GM18873 (cell line): ENCODE measurements at regions not wholly inside any gene's neighbourhood (a gene's known extent, or its start where the extent isn't known, plus 50 kb on each side); places are given as distances from the start of the nearest gene placed in this dataset.
"Not testable (repeated sequence)": the region's sequence is repeated elsewhere in the genome, so short reads cannot be mapped to it uniquely, and the experiment has no call there.

Experiments used
- ATAC-seq: cut with Tn5 transposase; IDR thresholded peaks from one replicate; pipeline ENCODE4 v1.9.1; 2021; ENCODE audit warnings: mild to moderate bottlenecking, moderate library complexity, moderate number of reproducible peaks; ENCODE audit not compliant: unreplicated experiment, low FRiP score

DNA sequence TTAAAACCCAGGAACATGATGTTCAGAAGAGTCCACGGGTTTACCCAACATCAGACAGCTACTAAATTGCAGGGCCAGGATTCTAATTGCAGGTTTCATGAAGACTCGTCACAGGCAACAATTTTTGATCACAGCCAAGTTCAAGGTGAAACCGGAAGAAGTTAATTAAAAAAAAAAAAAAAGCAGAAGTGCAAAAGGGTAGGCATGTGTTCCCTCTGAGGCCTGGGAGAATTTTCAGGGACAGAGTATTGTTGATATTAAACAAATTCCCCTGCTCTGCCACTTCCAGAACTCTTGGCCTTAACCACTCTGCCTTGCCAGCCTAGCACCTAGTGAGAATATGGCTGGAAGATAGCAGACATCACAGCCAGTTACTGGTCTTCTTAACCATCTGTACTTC is 99.4 kb upstream of the TRIB2 start:
- no peak for ATAC-seq

GRCh38 chr2:12617853-12618252 is 98.9 kb upstream of the TRIB2 start:
- ATAC-seq, result no peak

DNA sequence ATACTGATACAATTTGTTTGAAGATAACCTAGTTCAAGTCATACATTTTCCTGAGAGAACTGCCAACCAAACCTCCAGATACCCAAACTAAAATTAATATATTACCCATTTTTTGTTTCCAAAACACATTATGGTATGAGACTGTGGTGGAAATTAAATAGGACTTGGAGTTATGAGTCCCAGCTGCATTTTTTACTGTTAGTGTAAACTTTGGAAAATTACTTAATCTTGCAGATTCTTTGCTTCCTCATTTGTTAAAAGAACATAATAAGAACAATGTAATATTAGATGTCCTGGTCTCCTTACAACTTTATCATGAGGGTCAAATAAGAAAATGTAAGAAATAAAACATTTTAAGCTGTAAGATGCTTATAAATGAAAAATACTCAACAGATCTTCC is 98.2 kb upstream of the TRIB2 start:
- ATAC-seq, result no peak

DNA sequence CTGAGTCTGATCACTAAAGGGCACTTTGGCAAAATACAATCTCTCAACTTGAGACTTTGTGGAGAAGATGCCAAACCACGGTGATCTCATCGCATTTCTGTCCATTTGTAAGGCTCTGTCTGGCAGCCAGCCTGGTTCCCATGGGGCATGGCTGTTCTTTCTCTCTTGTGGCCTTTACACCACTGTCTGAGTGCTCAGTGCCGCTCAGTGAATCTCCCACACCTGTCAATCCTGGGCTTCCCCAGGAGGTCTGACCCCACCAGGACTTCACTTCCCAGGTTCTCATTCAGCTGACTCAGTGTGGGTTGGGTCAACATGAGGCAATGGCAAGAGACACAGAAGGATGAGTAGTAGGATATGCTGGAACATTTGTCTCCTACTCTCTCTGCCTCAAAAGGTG is 96.8 kb upstream of the TRIB2 start:
- ATAC-seq, result no peak

DNA sequence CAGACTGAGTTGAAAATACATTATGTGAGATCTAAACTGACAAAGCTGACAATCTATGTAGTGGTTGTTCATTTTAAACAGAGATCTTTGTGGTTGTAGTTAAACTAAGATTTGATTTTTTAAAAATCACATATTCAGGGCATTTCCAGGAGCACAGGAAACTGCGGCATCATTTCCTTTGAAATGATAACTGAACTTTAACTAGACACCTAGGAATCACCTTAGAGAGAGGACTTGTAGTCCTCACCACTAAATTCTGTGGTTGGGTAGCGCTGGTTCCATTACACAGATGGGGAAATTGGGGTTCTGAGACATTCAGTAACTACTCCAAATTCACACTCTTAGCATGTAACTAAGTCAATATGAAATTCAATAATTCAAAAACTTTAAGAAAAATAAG is 96.0 kb upstream of the TRIB2 start:
- ATAC-seq, result no peak

DNA sequence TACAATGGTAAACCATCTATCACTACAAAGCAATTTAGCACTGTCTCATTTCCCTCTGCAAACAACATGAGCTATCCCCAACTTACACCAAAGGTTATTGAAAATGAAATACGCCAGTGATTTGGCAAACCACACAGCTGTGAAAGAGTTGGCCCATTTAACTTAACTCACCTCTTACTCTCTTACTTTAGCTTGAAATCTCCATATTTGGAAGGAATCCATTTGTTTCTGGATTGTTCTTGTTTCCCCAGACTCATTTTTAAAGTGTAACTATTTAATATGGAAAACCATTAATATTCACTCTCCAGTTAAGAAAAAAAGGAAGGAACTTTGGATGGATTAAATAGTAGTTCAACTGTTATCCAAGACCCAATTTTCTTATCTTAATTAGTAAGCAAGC is 93.7 kb upstream of the TRIB2 start:
- no peak for ATAC-seq

DNA sequence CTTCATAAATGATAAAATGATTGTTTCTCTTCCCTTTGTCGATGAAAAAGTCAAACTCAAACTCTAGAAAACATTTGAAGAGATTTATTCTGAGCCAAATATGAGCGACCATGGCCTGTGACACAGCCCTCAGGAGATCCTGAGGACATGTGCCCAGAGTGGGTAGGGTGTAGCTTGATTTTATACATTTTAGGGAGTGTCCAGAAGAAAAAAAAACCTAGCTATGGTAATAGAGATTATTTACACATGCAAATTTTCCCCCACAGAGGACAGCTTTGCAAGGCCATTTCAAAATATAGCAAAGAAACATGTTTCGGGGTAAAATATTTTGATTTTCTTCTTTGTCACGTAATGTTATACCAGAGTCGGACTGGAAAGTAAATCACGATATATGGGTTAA is 92.4 kb upstream of the TRIB2 start:
- no peak for ATAC-seq

DNA sequence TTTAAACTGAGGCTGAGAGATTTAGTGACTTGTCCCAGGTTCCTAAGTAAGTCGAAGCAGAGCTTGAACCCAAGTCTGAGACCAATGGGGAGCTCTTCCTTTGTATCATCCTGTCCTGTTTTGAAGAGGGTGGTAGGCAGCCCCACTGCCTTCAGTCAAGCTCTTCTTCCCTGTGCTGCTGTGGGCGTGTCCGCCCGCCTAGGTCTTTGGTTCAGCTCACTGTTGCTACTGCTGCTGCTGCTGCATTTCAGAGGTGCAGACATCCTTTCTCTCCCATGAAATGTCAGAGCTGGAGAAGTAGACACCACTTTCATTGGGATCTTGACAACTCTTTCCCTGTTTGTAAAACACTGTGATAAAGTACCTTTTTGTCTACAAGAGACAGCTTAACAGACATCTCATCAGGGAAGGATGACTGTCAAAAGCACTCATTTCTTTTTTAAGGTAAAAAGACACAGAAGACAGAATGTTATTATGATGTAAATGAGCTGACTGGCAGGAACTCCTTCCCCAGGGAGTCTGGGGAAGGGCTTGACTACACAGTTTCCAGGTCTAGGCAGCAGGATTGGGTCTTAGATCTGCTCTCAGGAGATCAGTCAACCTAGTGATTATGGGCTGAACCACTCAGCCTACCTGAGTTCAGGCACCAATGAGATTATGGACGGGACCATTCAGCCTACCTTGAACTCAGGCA is 91.7 kb upstream of the TRIB2 start:
- no peak for ATAC-seq

DNA sequence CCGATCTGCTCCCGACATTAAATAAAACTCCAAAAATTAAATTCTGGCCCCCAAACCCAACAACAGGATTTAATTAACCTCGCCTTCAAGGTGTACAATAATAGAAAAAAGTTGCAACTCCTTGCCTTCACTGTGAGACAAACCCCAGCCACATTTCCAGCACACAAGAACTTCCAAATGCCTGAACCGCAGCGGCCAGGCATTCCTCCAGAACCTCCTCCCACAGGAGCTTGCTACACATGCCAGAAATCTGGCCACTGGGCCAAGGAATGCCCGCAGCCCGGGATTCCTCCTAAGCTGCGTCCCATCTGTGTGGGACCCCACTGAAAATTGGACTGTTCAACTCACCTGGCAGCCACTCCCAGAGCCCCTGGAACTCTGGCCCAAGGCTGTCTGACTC is 88.2 kb upstream of the TRIB2 start:
- not testable (repeated sequence) for ATAC-seq

DNA sequence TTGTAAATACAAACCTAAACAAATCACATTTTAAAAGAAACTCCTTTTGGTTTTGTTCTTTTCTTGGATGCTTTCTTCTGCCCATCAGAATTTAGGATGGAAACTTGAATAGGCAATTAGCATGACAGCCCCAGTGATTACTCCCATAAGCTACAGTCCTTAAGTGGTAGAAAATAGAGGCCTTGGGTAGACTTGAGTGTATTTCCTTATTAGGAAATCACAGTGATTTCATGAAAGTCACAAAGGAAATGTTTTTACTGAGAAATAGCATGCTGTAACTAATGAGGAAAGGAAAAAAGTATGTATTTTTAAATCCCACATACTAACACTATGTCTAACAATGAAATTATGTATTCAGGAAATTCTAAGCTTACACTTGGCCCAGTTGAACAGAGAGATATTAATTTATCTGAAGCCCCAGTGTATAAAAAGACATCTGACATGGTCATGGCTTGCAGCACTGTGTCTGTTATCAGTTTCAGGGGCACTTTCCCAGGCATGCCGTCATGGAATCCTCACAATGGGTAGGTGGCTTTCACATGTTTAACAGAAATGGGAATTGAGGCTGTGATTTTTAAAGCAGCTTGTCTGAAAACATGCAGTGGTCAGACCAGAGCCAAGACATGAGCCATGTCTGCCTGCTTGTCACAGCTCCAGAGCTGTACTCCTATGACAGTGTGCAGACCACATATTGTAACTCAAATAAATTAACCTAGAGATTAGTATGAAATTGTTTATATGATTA is 79.7 kb upstream of the TRIB2 start:
- no peak for ATAC-seq

- no peak for ATAC-seq
These were observed 79.0 kb upstream of the TRIB2 start for GRCh38 chr2:12637754-12638153.

DNA sequence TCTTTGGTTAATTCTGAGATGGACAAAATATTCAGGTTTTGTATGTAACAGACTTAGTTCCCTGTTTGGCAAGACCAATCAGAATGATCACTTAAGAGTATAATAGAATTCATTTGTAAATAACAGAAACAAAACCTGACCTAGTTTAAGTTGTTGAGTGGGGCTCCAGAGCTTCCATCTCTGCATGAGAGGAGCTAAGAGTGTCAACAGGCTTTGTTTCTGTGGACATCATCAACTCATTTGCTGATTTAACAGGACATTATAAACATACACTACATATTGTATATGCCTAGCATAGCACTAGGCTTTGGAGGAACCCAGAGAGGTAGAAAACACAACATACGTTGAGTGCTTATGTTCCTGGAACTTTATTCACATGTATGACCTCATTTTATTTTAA is 75.3 kb upstream of the TRIB2 start:
- ATAC-seq, result no peak

- ATAC-seq, result no peak
These were observed 74.4 kb upstream of the TRIB2 start for GRCh38 chr2:12642332-12642731.

- ATAC-seq, result no peak
These were observed 73.9 kb upstream of the TRIB2 start for GRCh38 chr2:12642859-12643258.

DNA sequence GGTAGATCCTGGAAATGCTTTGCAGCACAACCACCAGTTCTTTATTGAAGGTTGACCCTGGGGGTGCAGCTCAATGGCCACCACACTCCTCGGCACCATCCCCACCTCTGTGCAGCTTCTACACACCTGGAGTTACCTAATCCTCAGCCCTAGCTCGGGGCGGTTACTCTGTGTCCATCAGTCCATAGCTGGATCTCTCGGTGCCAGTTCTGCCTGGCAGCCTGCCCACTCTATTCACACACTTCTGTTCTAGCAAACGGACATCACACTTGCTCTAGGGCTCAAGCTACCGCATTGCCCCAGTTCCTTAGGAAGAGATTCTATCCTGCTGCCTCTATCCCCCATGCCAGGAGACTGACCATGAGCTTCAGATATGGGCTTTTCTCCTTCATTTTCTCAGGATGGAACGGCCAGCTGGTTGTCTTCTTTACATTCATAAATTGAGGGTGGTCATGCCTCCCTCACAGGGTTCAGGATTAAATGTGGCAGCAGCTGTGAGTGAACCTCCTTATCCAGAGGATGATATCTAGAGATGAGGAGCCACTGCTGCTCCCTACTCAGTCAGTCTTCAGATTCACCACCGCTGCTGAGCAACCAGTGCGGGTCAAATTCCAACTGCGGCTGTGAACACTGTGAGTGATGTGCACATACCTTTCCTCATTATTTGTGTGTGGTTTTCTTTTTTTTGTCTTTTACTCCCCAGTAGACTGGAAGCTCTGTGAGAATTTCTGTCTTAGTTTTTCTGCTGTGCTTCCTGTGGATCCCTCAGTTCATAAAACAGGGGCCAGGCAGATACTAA is 66.9 kb upstream of the TRIB2 start:
- no peak for ATAC-seq

GRCh38 chr2:12651641-12652040 is 65.1 kb upstream of the TRIB2 start:
- no peak for ATAC-seq

DNA sequence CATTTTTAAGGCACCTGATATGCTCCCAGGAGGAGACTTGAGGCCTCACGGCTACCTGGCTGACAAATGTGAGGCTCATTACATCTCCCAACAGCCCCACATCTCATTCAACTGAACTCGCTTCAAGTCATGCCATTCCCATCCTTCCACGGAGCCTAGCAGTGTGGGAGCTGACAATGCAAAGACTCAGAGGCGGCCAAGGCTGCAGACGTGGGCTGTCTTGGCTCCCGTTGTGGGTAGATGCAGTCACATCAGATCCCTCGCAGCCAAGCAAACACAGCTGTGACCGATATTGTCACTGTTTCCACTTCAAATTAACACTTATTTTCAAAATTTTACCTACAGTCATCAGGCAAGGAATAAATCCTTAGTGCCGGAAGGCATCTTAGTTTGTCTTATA is 64.0 kb upstream of the TRIB2 start:
- no peak for ATAC-seq

DNA sequence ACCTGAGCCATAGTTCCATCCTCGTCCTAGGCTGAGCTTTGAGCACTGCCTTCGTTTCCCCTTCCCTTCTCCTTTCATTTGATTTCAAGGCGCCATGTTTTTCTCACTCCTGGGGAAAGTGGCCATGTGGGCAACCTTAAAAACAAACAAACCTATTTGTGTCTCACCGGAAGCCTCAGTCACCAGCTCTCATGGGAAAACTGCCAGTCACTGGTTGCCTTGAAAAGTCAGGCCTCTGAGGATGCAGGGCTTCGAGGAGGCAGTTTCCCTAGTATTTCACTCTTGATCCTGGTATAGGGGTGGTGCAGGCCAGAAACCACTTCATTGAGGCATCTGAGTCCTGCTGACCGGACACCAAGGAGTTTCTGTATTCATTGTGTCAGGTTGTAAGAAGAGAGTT is 59.2 kb upstream of the TRIB2 start:
- no peak for ATAC-seq

GRCh38 chr2:12658310-12658945 is 58.3 kb upstream of the TRIB2 start:
- ATAC-seq, result no peak

DNA sequence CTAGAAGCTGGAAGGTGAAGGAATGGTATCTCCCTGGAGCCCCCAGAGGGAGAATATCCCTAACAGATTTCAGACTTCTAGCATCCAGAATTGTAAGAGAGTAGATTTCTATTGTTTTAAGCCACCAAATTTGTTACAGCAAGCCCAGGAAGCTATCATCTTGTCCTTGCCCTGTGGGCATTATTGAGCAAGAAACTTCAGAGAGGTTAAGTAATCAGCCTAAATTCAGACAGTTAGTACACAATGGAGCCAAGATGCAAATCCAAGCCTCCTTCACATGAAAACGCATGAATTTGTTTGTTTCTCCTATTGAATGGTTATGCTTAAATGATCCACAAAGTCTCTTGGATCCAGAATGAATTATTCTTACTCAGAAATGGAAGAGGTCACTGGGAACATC is 55.2 kb upstream of the TRIB2 start:
- no peak for ATAC-seq
